ENCODE measurements at regions not wholly inside any gene's neighbourhood (a gene's known extent, or its start where the extent isn't known, plus 50 kb on each side); places are given as distances from the start of the nearest gene placed in this dataset.
"Not testable (repeated sequence)": the region's sequence is repeated elsewhere in the genome, so short reads cannot be mapped to it uniquely, and the experiment has no call there.

- no peak overlapping the region for H3K4me3 Mint-ChIP-seq
- intact Hi-C loops (cut with DNase I, micrococcal nuclease) = no loop called here
- ChIA-PET CTCF (no interaction called here), POLR2A (no interaction called here)
- H3K27ac Mint-ChIP-seq = no peak overlapping the region
- peaks cover 46% of the 10 kb centered on the region for H3K36me3 Mint-ChIP-seq (ENCODE audit: low read depth)
- peaks cover 14% of the 10 kb centered on the region for H3K9me3 Mint-ChIP-seq (ENCODE audit: low read depth)
- no peaks in the 10 kb centered on the region for H3K27me3 Mint-ChIP-seq
- ATAC-seq (no peak), DNase-seq (no peak)
- no peaks in the 10 kb centered on the region for H3K4me1 Mint-ChIP-seq
Observed at GRCh38 chr1:119191325-119191724, 50.9 kb upstream of the WARS2 start.

- ATAC-seq = no peak
- no peak overlapping the region for H3K27ac Mint-ChIP-seq
- no peak for DNase-seq
- peaks cover 6% of the 10 kb centered on the region for H3K9me3 Mint-ChIP-seq (ENCODE audit: low read depth)
- intact Hi-C loops (cut with DNase I, micrococcal nuclease) = no loop called here
- no peaks in the 10 kb centered on the region for H3K4me1 Mint-ChIP-seq
- POLR2A ChIA-PET = no interaction called here
- no peak overlapping the region for H3K4me3 Mint-ChIP-seq
- peaks cover 11% of the 10 kb centered on the region for H3K36me3 Mint-ChIP-seq (ENCODE audit: low read depth)
- H3K27me3 Mint-ChIP-seq = no peaks in the 10 kb centered on the region
- CTCF ChIA-PET = interaction anchor here (0.7 kb wide), 1 partner anchor 10 kb away, joined by 3 read pairs; no protein-coding TSS in a partner anchor
Observed at GRCh38 chr1:119204197-119204960, 63.9 kb upstream of the WARS2 start.

- peaks cover 6% of the 10 kb centered on the region for H3K9me3 Mint-ChIP-seq (ENCODE audit: low read depth)
- no peaks in the 10 kb centered on the region for H3K27me3 Mint-ChIP-seq
- ATAC-seq (no peak), DNase-seq (no peak)
- H3K36me3 Mint-ChIP-seq (ENCODE audit: low read depth) = peaks cover 11% of the 10 kb centered on the region
- no peak overlapping the region for H3K27ac Mint-ChIP-seq
- no peak overlapping the region for H3K4me3 Mint-ChIP-seq
- POLR2A ChIA-PET = no interaction called here
- CTCF ChIA-PET = no interaction called here
- intact Hi-C loops (cut with DNase I, micrococcal nuclease) = no loop called here
- H3K4me1 Mint-ChIP-seq = no peaks in the 10 kb centered on the region
Observed at GRCh38 chr1:119204961-119205357, 64.5 kb upstream of the WARS2 start.

- Mint-ChIP-seq H3K4me3 (no peak overlapping the region), H3K27ac (no peak overlapping the region), H3K4me1 (no peaks in the 10 kb centered on the region), H3K9me3 (ENCODE audit: low read depth) (peaks cover 9% of the 10 kb centered on the region), H3K36me3 (ENCODE audit: low read depth) (peaks cover 3% of the 10 kb centered on the region), H3K27me3 (no peaks in the 10 kb centered on the region)
- intact Hi-C loops (cut with DNase I, micrococcal nuclease) = no loop called here
- CTCF ChIA-PET = no interaction called here
- DNase-seq (no peak), ATAC-seq (no peak)
- POLR2A ChIA-PET = no interaction called here
Observed at GRCh38 chr1:119209061-119209460, 68.6 kb upstream of the WARS2 start.

- Mint-ChIP-seq H3K27me3 (no peaks in the 10 kb centered on the region), H3K4me1 (no peaks in the 10 kb centered on the region), H3K4me3 (no peak overlapping the region), H3K9me3 (ENCODE audit: low read depth) (peaks cover 9% of the 10 kb centered on the region), H3K27ac (no peak overlapping the region), H3K36me3 (ENCODE audit: low read depth) (peaks cover 3% of the 10 kb centered on the region)
- ATAC-seq (no peak), DNase-seq (no peak)
- CTCF ChIA-PET = no interaction called here
- POLR2A ChIA-PET = no interaction called here
- intact Hi-C loops (cut with DNase I, micrococcal nuclease) = no loop called here
Observed at GRCh38 chr1:119209596-119210295, 69.3 kb upstream of the WARS2 start.

- H3K36me3 Mint-ChIP-seq (ENCODE audit: low read depth) = peaks cover 3% of the 10 kb centered on the region
- POLR2A ChIA-PET = no interaction called here
Observed at GRCh38 chr1:119210296-119210649, 69.8 kb upstream of the WARS2 start.

GRCh38 chr1:119213213-119213612, 72.8 kb upstream of the WARS2 start:
- H3K36me3 Mint-ChIP-seq (ENCODE audit: low read depth); CTCF ChIA-PET; H3K9me3 Mint-ChIP-seq (ENCODE audit: low read depth); ATAC-seq; H3K4me3 Mint-ChIP-seq; H3K4me1 Mint-ChIP-seq; POLR2A ChIA-PET; H3K27ac Mint-ChIP-seq; intact Hi-C loops (cut with DNase I, micrococcal nuclease); H3K27me3 Mint-ChIP-seq; DNase-seq: not testable (repeated sequence)

More at GRCh38 chr1:119210296-119210649, 69.8 kb upstream of the WARS2 start:
- H3K9me3 Mint-ChIP-seq (ENCODE audit: low read depth) = peaks cover 9% of the 10 kb centered on the region
- DNase-seq (no peak), ATAC-seq (no peak)
- no peaks in the 10 kb centered on the region for H3K27me3 Mint-ChIP-seq
- CTCF ChIA-PET = no interaction called here
- H3K4me3 Mint-ChIP-seq = no peak overlapping the region
- H3K27ac Mint-ChIP-seq = no peak overlapping the region
- intact Hi-C loops (cut with DNase I, micrococcal nuclease) = no loop called here
- no peaks in the 10 kb centered on the region for H3K4me1 Mint-ChIP-seq

GRCh38 chr1:119214961-119215360, 74.5 kb upstream of the WARS2 start:
- H3K9me3 Mint-ChIP-seq (ENCODE audit: low read depth) = not testable (repeated sequence)

GRCh38 chr1:119217309-119217828, 76.9 kb upstream of the WARS2 start:
- CTCF ChIA-PET = no interaction called here
- H3K27ac Mint-ChIP-seq = no peak overlapping the region
- peaks cover 6% of the 10 kb centered on the region for H3K36me3 Mint-ChIP-seq (ENCODE audit: low read depth)

More at GRCh38 chr1:119214961-119215360, 74.5 kb upstream of the WARS2 start:
- H3K27me3 Mint-ChIP-seq; ATAC-seq; CTCF ChIA-PET; H3K4me1 Mint-ChIP-seq; H3K4me3 Mint-ChIP-seq; POLR2A ChIA-PET; H3K36me3 Mint-ChIP-seq (ENCODE audit: low read depth); intact Hi-C loops (cut with DNase I, micrococcal nuclease); H3K27ac Mint-ChIP-seq; DNase-seq: not testable (repeated sequence)

GRCh38 chr1:119219711-119220110, 79.3 kb upstream of the WARS2 start:
- ChIA-PET CTCF (no interaction called here), POLR2A (no interaction called here)
- DNase-seq (no peak), ATAC-seq (no peak)
- H3K27me3 Mint-ChIP-seq = no peaks in the 10 kb centered on the region
- H3K36me3 Mint-ChIP-seq (ENCODE audit: low read depth) = peaks cover 6% of the 10 kb centered on the region
- H3K4me1 Mint-ChIP-seq = no peaks in the 10 kb centered on the region
- no peak overlapping the region for H3K4me3 Mint-ChIP-seq
- H3K27ac Mint-ChIP-seq = no peak overlapping the region
- intact Hi-C loops (cut with DNase I, micrococcal nuclease) = no loop called here
- no peaks in the 10 kb centered on the region for H3K9me3 Mint-ChIP-seq (ENCODE audit: low read depth)

More at GRCh38 chr1:119217309-119217828, 76.9 kb upstream of the WARS2 start:
- Mint-ChIP-seq H3K9me3 (ENCODE audit: low read depth) (peaks cover 4% of the 10 kb centered on the region), H3K4me3 (no peak overlapping the region), H3K27me3 (no peaks in the 10 kb centered on the region), H3K4me1 (no peaks in the 10 kb centered on the region)
- intact Hi-C loops (cut with DNase I, micrococcal nuclease) = no loop called here
- no peak for DNase-seq
- POLR2A ChIA-PET = no interaction called here
- ATAC-seq = no peak

GRCh38 chr1:119220991-119221390, 80.5 kb upstream of the WARS2 start:
- intact Hi-C loops (cut with DNase I, micrococcal nuclease) = no loop called here
- Mint-ChIP-seq H3K27me3 (no peaks in the 10 kb centered on the region), H3K4me3 (no peak overlapping the region), H3K27ac (no peak overlapping the region), H3K4me1 (no peaks in the 10 kb centered on the region), H3K9me3 (ENCODE audit: low read depth) (no peaks in the 10 kb centered on the region), H3K36me3 (ENCODE audit: low read depth) (peaks cover 6% of the 10 kb centered on the region)
- CTCF ChIA-PET = no interaction called here
- ATAC-seq (no peak), DNase-seq (no peak)
- POLR2A ChIA-PET = no interaction called here

- POLR2A ChIA-PET = no interaction called here
- no peak overlapping the region for H3K27ac Mint-ChIP-seq
- no peaks in the 10 kb centered on the region for H3K9me3 Mint-ChIP-seq (ENCODE audit: low read depth)
- ATAC-seq (no peak), DNase-seq (no peak)
- no peak overlapping the region for H3K4me3 Mint-ChIP-seq
- CTCF ChIA-PET = no interaction called here
- no peaks in the 10 kb centered on the region for H3K4me1 Mint-ChIP-seq
- H3K27me3 Mint-ChIP-seq = no peaks in the 10 kb centered on the region
- intact Hi-C loops (cut with DNase I, micrococcal nuclease) = no loop called here
- peaks cover 3% of the 10 kb centered on the region for H3K36me3 Mint-ChIP-seq (ENCODE audit: low read depth)
Observed at GRCh38 chr1:119222271-119222670, 81.8 kb upstream of the WARS2 start.

Data from activated CD4-positive, alpha-beta T cell treated with anti-CD3 and anti-CD28 coated beads for 36 hours (primary cell).